ENCODE measurements at regions not wholly inside any gene's neighbourhood (a gene's known extent, or its start where the extent isn't known, plus 50 kb on each side); places are given as distances from the start of the nearest gene placed in this dataset.
"Not testable (repeated sequence)": the region's sequence is repeated elsewhere in the genome, so short reads cannot be mapped to it uniquely, and the experiment has no call there.

GRCh38 chr1:37372711-37373110 is 101.7 kb upstream of the ZC3H12A start:
- no peak for DNase-seq (ENCODE audit: extremely low read depth, low read depth)
- no peak for TF ChIP-seq CTCF (IDR thresholded peaks at IDR 0.05; ENCODE audit: low read depth, low read length)

- TF ChIP-seq CTCF (IDR thresholded peaks at IDR 0.05; ENCODE audit: low read depth, low read length): no peak
Measured at GRCh38 chr1:37373413-37373812, 101.0 kb upstream of the ZC3H12A start.

GRCh38 chr1:37380546-37380945 is 93.8 kb upstream of the ZC3H12A start:
- not testable (repeated sequence) for DNase-seq (ENCODE audit: extremely low read depth, low read depth)

More at GRCh38 chr1:37373413-37373812, 101.0 kb upstream of the ZC3H12A start:
- DNase-seq (ENCODE audit: extremely low read depth, low read depth): no peak

- TF ChIP-seq CTCF (IDR thresholded peaks at IDR 0.05; ENCODE audit: low read depth, low read length): no peak
Measured at GRCh38 chr1:37387854-37388253, 86.5 kb upstream of the ZC3H12A start.

GRCh38 chr1:37389327-37389726 is 85.1 kb upstream of the ZC3H12A start:
- no peak for TF ChIP-seq CTCF (IDR thresholded peaks at IDR 0.05; ENCODE audit: low read depth, low read length)

More at GRCh38 chr1:37387854-37388253, 86.5 kb upstream of the ZC3H12A start:
- DNase-seq (ENCODE audit: extremely low read depth, low read depth): no peak

GRCh38 chr1:37391211-37392011 is 83.0 kb upstream of the ZC3H12A start:
- no peak for TF ChIP-seq CTCF (IDR thresholded peaks at IDR 0.05; ENCODE audit: low read depth, low read length)
- DNase-seq (ENCODE audit: extremely low read depth, low read depth): no peak

More at GRCh38 chr1:37389327-37389726, 85.1 kb upstream of the ZC3H12A start:
- no peak for DNase-seq (ENCODE audit: extremely low read depth, low read depth)

- TF ChIP-seq CTCF (IDR thresholded peaks at IDR 0.05; ENCODE audit: low read depth, low read length): no peak
- DNase-seq (ENCODE audit: extremely low read depth, low read depth): no peak
Measured at GRCh38 chr1:37392051-37392450, 82.3 kb upstream of the ZC3H12A start.
